HG03565 (cell line): ENCODE measurements at regions not wholly inside any gene's neighbourhood (a gene's known extent, or its start where the extent isn't known, plus 50 kb on each side); places are given as distances from the start of the nearest gene placed in this dataset.

Experiments
- ATAC-seq: cut with Tn5 transposase; IDR thresholded peaks from one replicate; pipeline ENCODE4 v1.9.1; 2021; ENCODE audit warnings: mild to moderate bottlenecking, moderate library complexity; ENCODE audit not compliant: unreplicated experiment

- ATAC-seq, result no peak
These were observed 127.8 kb downstream of the COPS8 start for GRCh38 chr2:237213315-237214022.

DNA sequence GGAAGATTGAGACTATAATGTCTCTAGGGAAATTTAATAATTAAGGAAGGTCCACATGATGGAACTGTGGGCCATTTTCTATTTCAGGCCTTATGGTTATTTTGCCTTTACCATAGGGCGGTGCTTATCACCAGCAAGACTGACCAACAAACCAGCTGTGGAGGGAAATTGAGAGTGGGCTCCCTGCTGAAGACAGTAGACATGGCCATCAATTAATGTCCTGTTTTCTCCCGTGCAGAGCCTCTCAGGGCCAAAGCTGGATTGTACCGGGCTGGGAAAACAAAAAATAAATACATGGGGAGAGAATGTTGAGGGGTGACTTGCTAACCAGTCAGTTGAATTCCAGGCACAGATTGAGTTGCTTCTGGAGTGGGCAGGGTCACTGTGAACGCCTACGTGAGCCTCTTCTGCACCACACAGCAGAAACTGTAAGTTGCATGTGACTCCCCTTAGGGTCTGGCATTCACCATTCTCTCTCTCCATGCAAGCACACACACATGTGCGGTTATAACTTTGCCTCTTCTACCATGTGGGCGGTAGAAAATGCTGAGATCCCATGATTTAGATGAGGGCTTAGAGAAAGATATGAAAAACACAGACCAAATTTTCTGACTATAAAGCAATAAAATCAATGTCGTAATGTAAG lies 128.5 kb downstream of the COPS8 start:
- ATAC-seq, result no peak

- ATAC-seq, result no peak
These were observed 129.3 kb downstream of the COPS8 start for GRCh38 chr2:237214963-237215362.

DNA sequence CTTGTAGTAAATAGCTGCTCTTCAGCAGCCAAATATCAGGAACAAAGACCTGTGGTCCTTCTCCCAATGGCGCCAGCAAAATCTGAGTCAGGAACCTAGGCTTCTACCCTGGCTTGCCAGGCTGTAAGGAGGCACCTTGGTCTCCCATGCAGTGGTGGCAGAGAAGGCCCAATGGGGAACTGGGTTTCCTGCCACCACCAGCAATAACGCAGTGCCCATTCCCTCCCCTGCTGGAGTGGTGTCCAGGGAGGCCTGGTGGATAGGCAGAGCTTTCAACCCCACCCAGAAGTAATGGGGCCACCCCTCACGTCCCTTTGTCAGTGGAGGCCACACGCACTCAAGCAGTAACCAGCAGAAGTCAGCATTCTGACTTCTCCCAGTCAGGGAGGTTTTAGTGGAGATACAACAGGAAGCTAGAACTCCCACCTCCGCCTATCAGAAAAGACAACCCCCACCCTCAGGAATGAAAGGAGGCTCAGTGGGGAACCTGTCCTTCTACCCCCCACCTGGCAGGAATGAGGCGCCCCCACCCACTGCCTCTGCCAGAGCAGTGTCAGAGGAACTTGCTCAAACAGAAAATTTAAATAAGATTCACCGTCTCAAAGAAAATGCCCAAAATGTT lies 132.4 kb downstream of the COPS8 start:
- no peak for ATAC-seq

GRCh38 chr2:237218756-237219155 lies 133.1 kb downstream of the COPS8 start:
- no peak for ATAC-seq

DNA sequence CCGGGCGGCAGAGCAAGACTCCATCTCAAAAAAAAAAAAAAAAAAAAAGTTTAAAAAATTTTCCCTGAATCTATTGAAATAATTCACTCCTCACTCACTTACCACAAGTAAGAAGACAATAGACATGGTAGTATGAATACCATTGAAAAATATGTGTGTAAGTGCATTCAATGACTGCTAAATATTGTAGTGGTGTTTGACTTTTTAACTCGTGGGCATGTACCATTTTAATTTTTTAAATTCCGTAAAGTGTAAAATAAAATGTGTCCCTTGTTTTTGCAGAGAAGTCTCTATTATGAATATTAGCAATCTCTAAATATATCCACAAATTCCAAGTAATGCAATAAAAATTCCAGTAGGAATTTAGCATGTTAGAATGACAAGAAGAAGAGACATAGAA lies 134.1 kb downstream of the COPS8 start:
- no peak for ATAC-seq

- ATAC-seq, result no peak
These were observed 135.8 kb downstream of the COPS8 start for GRCh38 chr2:237221443-237221842.

- ATAC-seq, result no peak
These were observed 136.5 kb downstream of the COPS8 start for GRCh38 chr2:237222178-237222577.

DNA sequence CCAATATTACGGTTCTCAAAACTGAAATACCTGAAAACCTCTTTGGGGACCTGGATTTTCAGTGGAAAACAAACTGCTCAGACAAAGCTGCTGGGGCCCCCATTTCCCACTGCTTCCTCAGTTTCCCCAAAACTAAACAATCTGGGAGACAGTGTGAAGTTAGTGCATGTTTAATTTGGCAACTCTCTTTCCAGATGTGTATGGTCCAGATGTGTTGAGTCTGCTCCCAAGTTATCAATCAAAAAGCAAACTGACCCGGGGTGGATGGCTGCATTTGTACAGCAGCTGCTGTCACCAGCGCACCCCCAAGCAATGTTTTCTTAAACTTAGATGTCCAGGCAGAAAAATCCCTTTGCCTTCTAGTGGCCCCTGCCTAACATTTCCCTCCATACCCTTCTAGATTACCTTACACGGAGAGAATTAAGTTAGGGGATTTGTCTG lies 136.9 kb downstream of the COPS8 start:
- no peak for ATAC-seq

- ATAC-seq, result no peak
These were observed 137.6 kb downstream of the COPS8 start for GRCh38 chr2:237223201-237223861.

DNA sequence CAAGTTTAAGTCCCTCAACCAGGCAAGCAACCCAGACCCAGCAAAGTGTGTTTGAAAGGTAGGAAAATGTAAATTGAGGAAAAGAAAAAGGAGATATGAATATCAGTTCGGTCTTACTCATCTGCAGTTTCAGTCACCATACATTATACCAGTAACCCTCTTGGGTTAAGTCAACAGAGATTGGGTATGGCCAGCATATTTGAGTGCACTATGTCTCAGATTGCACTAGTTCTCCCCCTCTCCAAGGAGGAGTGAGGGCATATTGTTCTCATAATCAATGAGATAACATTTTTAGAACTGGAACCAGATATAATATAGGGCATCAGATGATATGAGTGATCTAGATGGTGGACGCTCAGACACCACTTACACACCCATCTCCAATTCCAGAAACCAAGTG lies 141.5 kb downstream of the COPS8 start:
- ATAC-seq, result no peak

DNA sequence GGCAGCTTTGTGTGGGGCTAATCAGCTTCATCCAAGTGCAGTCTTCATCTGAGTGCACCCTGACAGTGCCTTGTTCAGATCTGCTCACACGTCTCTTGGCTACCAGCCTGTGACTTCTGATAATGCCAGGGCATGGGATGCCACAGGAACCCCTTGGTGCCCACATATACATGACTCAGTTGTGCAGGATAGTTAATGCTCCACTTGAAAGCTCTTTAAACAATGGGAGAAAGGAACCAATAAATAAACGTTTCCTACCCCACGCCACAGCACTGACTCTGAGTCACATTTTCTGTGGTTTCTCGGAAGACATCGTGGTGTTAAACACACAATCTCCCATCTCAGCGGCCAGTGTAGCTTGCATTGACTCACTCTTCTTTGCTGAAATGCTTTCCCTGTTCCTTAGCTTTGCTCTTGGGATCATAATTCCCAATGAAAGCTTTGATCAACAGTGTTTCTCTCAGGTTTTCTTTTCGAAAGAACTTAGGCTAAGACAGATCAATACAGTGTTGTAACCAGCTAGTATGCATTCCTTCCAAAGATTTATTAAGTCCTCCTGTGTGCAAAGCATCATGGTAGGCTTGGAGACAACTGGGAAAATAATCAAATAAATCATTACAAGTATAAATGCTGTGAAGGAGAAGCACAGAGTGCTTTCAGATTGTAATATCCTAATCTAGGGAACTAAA lies 142.0 kb downstream of the COPS8 start:
- ATAC-seq, result no peak

GRCh38 chr2:237228281-237228625 lies 142.6 kb downstream of the COPS8 start:
- ATAC-seq, result no peak

GRCh38 chr2:237229905-237230304 lies 144.2 kb downstream of the COPS8 start:
- ATAC-seq, result no peak

DNA sequence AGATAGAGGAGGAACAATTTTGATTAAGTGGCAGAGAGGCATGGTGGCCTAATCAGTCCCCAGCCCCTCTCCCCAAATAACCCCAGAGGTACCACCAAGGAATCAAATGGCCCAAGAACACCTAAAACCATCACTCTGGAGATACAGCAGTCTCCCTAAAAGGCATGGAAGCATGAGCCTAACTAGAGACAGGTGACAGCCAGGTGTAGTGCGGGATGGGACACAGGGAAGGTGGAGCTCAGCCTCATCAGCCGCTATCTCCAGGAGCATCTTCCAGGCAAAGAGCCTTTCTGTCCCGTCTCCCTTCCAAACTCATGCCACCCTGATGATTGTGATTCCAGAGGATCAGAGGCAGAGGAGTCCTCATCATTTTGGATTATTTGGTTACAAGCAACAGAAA lies 144.7 kb downstream of the COPS8 start:
- no peak for ATAC-seq

DNA sequence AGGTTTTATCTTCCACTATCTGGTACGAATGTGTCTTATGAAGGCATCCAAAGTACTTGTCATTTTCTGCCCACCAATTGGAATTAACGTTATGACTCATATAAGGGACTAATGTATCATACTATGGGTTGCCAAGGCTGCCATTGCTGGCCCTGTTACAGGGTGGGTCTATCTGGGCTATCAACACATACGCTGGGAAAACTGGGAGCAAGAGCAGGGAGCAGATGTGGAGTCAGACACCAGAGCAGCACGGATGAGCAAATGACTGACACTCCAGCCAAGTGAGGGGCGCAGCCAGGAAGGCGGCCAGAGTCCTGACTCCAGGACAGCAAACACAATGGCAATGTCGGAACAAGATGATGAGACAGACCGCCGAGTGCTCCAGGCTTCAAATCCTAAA lies 145.9 kb downstream of the COPS8 start:
- no peak for ATAC-seq

GRCh38 chr2:237232166-237232565 lies 146.5 kb downstream of the COPS8 start:
- no peak for ATAC-seq

GRCh38 chr2:237234268-237234667 lies 148.6 kb downstream of the COPS8 start:
- no peak for ATAC-seq

- no peak for ATAC-seq
These were observed 149.8 kb downstream of the COPS8 start for GRCh38 chr2:237235383-237236095.

- ATAC-seq, result no peak
These were observed 150.5 kb downstream of the COPS8 start for GRCh38 chr2:237236188-237236587.

DNA sequence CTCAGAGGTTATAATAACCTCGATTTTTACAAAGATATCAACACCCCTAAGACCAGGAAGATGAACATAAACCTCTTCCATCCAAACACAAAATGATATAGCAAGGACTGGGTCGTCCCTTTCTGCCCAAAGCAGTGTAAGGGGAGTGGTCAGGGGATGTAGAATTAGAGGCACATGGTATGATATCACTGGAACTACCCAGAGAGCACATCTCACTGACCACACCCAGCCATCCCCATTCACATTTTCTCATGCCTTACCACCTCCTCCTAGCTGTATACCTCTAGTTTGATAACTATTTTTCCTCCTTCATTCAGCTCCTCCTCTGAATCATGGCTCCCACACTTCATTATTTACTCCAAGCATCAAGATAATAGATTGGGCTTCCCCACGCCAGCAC lies 152.6 kb downstream of the COPS8 start:
- ATAC-seq, result no peak
